Tibial artery (tissue), 4 donors: ENCODE measurements at regions not wholly inside any gene's neighbourhood (a gene's known extent, or its start where the extent isn't known, plus 50 kb on each side); places are given as distances from the start of the nearest gene placed in this dataset.
A peak's percentile ranks its signal among the peaks of the same experiment; 100 is the strongest.

Experiments used
- DNase-seq, 2 donors: peaks; one replicate each; pipeline ENCODE4 v3.0.0-alpha.2; 2019
- H3K27ac ChIP-seq, 2 donors: fragments of 200-600 bp; sonication (generic) in 1 of 2; 1 replicate in 1 of 2; 2 replicates in 1 of 2; pipeline ENCODE4 v1.5.1; 2018 to 2019; ENCODE audit warnings: mild to moderate bottlenecking in 1 of 2
- H3K27me3 ChIP-seq, 2 donors: fragments of 200-600 bp; sonication (generic) in 1 of 2; one replicate each; pipeline versions ENCODE4 v1.5.1 to v1.6.0; 2016 to 2019
- H3K36me3 ChIP-seq, 3 donors: fragments of 200-600 bp; sonication (generic) in 2 of 3; one replicate each; pipeline ENCODE4 v1.5.1; 2016 to 2019; ENCODE audit warnings: mild to moderate bottlenecking in 2 of 3
- H3K4me1 ChIP-seq, 4 donors: fragments of 200-600 bp; sonication (generic) in 2 of 4; 1 replicate in 3 of 4; 2 replicates in 1 of 4; pipeline ENCODE4 v1.5.1; 2016 to 2019
- H3K4me3 ChIP-seq, 2 donors: fragments of 200-600 bp; sonication (generic) in 1 of 2; 1 replicate in 1 of 2; 2 replicates in 1 of 2; pipeline ENCODE4 v1.5.1; 2018 to 2019; ENCODE audit warnings: mild to moderate bottlenecking in 2 of 2
- H3K9me3 ChIP-seq, 3 donors: fragments of 200-600 bp; sonication (generic) in 1 of 3; one replicate each; pipeline ENCODE4 v1.5.1; 2016 to 2019
- intact Hi-C: fragments of 100-400 bp; cut with DNase I; formaldehyde crosslinking; loops from one replicate; pipeline ENCODE4 v1.15.0; 2023; ENCODE audit warnings: low total_unique reads
- TF ChIP-seq, protein P1 (sequence below), 2 experiments: fragments of 200-600 bp in 1 of 2; fragments of 450-650 bp in 1 of 2; IDR thresholded peaks; one replicate each; pipeline ENCODE4 v1.5.1; 2017 to 2019; ENCODE audit warnings: antibody characterized with exemption in 2 of 2, mild to moderate bottlenecking in 1 of 2, moderate library complexity in 1 of 2

DNA sequence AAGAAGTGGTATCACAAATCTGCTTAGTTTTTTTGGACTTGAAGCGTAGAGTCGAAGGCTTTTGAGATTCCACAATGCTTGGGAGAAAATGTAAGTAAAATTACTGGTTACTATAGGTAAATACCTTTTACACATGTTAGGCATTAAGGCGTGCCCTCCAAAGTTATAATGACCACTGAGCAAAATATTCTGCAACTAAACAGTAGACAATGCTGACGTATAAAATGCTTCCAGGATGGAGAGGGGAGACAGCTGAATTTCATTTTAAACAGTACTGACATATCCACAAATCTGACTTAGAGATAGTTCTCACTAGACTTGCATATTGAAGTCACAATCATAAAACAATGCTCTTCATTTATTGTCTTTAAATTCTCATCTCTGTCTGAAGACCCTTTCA, 144.5 kb upstream of the DCN start:
- intact Hi-C loops = loop anchor here (5.0 kb wide), 1 partner anchor 150 kb away; no protein-coding TSS in a partner anchor

DNA sequence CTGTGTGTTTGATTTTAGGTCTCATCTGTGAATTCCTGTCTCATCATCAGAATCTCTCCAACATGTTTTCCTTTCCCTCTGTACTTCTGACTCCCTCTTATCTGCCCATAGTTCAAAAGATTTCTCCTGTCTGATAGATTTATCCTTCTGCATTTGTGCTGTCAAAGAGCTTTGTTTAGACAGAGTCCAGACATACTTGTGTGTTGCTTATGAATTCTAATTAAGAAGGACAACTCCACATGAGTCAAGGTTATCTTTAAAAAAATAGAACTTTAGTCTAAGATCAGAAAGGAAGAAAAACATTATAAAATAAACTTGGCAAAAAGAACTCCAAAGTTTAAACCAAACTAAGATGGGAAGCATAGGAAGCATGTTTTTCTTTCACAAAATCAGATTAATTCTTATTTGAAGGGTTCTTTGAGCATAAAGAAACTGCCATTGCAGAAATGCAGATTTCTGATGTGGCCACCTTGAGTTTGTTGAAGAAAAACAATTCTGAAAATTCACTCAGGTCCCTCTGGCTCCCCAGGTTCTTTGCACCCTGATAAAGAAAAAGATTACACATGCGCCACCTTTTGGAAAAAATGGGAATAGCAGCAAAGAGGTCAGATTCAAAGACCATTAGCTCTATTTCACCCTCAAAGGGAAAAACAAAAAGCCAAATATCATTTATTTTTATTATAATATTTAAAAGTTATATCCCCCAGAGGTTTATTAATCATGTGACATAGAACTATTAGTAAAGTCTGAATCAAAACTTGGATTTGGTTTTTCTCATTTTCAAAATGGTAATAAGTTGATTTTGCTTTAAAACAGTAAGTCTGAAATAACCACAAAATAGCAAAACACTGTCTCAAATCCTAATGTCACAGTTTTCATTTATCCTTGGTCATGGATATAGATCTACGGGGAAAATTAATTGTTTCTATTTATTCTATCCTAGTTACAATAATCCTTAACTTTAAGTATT, 143.7 kb upstream of the DCN start:
- Histone ChIP-seq H3K9me3 (no peaks in the 10 kb centered on the region), H3K4me1 (peaks cover 0 to 22% (median 2%) of the 10 kb centered on the region in 4 donors), H3K27ac (peak overlapping the region in 1 of 2 donors; percentile 43), H3K36me3 (no peaks in the 10 kb centered on the region), H3K27me3 (no peaks in the 10 kb centered on the region), H3K4me3 (no peak overlapping the region)
- TF ChIP-seq, protein P1, sequence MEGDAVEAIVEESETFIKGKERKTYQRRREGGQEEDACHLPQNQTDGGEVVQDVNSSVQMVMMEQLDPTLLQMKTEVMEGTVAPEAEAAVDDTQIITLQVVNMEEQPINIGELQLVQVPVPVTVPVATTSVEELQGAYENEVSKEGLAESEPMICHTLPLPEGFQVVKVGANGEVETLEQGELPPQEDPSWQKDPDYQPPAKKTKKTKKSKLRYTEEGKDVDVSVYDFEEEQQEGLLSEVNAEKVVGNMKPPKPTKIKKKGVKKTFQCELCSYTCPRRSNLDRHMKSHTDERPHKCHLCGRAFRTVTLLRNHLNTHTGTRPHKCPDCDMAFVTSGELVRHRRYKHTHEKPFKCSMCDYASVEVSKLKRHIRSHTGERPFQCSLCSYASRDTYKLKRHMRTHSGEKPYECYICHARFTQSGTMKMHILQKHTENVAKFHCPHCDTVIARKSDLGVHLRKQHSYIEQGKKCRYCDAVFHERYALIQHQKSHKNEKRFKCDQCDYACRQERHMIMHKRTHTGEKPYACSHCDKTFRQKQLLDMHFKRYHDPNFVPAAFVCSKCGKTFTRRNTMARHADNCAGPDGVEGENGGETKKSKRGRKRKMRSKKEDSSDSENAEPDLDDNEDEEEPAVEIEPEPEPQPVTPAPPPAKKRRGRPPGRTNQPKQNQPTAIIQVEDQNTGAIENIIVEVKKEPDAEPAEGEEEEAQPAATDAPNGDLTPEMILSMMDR (IDR thresholded peaks at IDR 0.05) = peak; percentile 64 to 76
- intact Hi-C loops = loop anchor here (5.0 kb wide), 1 partner anchor 149 kb away; no protein-coding TSS in a partner anchor
- DNase-seq = peak in 1 of 2 donors; percentile 61

More for the DNA sequence above, 144.5 kb upstream of the DCN start:
- no peak for DNase-seq
- Histone ChIP-seq H3K4me3 (no peak overlapping the region), H3K27ac (peak overlapping the region in 1 of 2 donors; percentile 43), H3K4me1 (peaks cover 0 to 22% (median 2%) of the 10 kb centered on the region in 4 donors), H3K9me3 (no peaks in the 10 kb centered on the region), H3K27me3 (no peaks in the 10 kb centered on the region), H3K36me3 (no peaks in the 10 kb centered on the region)
- TF ChIP-seq, protein P1 (IDR thresholded peaks at IDR 0.05) = no peak

DNA sequence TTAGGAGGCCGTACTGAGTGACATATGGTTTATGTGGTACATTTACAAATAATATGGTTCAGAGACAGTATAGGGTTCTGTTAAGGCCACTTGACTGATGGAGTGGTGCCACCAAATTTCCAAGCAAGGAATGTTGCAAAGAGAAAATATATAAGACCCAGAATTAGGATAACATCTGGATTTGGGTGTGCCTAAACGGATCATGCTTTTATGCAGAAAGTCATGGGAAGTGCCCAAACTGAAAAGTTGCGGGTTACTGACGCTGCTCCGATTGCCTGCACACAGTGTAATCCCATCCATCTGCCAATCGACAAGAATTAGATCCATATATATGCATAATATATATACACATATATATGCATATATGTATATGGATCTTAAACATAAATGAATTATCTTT, 138.4 kb upstream of the DCN start:
- TF ChIP-seq, protein P1 (IDR thresholded peaks at IDR 0.05) = no peak
- Histone ChIP-seq H3K27ac (no peak overlapping the region), H3K27me3 (no peaks in the 10 kb centered on the region), H3K4me1 (peaks cover 0 to 25% (median 0%) of the 10 kb centered on the region in 4 donors), H3K4me3 (no peak overlapping the region), H3K36me3 (no peaks in the 10 kb centered on the region), H3K9me3 (no peaks in the 10 kb centered on the region)
- no peak for DNase-seq
- intact Hi-C loops = no loop called here

DNA sequence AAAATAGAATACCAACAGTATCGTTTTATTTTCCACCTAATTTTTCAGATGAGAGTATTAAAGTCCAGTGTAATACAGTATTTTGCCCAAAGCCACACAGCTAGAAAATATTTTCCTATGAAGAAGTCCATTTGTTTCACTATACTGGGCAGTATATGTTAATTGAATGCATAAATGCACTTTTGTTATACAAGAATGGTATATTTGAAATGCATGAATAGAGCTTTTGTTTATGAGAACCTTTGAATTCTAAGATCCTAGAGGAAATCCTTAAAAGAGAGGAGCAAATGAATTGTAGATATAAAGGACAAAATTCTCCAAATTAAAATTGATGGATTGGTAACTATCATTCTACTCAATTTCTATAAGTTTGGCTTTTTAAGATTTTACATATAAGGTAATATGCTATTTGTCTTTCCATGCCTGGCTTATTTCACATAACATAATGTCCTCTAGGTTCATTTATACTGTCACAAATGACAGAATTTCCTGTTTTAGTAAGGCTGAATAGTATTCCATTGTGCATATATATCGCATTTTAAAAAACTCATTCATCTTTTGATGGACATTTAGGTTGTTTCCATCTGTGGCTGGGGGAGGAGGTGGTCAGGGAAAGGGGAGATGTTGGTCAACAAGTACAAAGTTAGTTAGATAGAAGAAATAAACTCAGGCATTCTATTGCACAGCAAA, 136.6 kb upstream of the DCN start:
- DNase-seq = no peak
- intact Hi-C loops = no loop called here
- Histone ChIP-seq H3K4me3 (no peak overlapping the region), H3K4me1 (peaks cover 0 to 23% (median 0%) of the 10 kb centered on the region in 4 donors), H3K27me3 (no peaks in the 10 kb centered on the region), H3K9me3 (no peaks in the 10 kb centered on the region), H3K36me3 (no peaks in the 10 kb centered on the region), H3K27ac (no peak overlapping the region)
- TF ChIP-seq, protein P1 (IDR thresholded peaks at IDR 0.05) = no peak

DNA sequence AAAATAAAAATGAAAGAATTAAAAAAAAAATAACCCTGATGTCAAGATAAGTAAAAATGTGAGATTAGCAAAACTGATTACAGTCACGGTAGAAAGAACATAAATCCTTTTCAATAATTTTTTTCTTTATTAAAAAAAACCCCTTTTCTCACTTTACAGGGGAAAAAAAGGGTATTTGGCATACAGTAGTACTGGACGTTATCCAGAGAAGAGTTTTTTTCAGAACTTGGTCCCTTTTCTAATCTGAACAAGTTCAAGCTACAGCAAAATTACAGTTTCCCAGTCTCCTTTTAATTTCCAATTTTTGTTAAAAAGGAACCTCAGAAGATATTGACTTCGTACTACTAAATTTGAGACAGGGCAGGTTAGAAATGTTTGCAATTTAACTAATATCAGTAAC, 134.7 kb upstream of the DCN start:
- no peaks in the 10 kb centered on the region for H3K27me3 ChIP-seq
- TF ChIP-seq, protein P1 (IDR thresholded peaks at IDR 0.05) = no peak
- H3K27ac ChIP-seq = peak overlapping the region; percentile 6 to 21

More for the DNA sequence above, 134.7 kb upstream of the DCN start:
- DNase-seq = no peak
- peaks cover 0 to 23% (median 0%) of the 10 kb centered on the region in 4 donors for H3K4me1 ChIP-seq
- H3K9me3 ChIP-seq = no peaks in the 10 kb centered on the region
- H3K36me3 ChIP-seq = no peaks in the 10 kb centered on the region
- intact Hi-C loops = no loop called here
- no peak overlapping the region for H3K4me3 ChIP-seq
